ENCODE measurements at regions not wholly inside any gene's neighbourhood (a gene's known extent, or its start where the extent isn't known, plus 50 kb on each side); places are given as distances from the start of the nearest gene placed in this dataset.

DNA sequence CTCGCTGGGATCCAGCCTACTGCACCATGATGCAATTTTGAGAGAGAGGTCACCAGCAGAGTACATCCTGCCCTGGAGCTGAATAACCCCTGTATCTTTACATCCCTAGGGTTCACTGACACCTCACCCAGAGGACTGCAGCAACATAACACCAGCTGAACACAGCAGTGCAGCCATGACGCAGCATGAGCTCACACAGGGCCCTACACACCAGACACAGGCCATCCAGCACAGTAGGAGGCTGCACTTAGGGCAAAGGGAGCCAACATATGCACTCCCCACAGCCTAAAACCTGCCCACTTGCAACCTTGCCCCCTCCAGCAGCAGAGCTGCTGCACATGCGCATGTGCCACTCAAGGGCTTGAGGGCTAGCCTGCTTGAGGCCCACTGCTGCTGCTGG is 157.3 kb upstream of the SMARCA2 start:
- Mint-ChIP-seq H3K4me3 (ENCODE audit: unreplicated experiment) (no peak overlapping the region), H3K9me3 (ENCODE audit: low read depth) (peaks cover 17% of the 10 kb centered on the region), H3K36me3 (ENCODE audit: low read depth) (peaks cover 2% of the 10 kb centered on the region), H3K4me1 (ENCODE audit: low read depth) (no peaks in the 10 kb centered on the region), H3K27me3 (ENCODE audit: low read depth) (peaks cover 3% of the 10 kb centered on the region), H3K27ac (ENCODE audit: unreplicated experiment) (no peak overlapping the region)
- TF ChIP-seq, protein P1, sequence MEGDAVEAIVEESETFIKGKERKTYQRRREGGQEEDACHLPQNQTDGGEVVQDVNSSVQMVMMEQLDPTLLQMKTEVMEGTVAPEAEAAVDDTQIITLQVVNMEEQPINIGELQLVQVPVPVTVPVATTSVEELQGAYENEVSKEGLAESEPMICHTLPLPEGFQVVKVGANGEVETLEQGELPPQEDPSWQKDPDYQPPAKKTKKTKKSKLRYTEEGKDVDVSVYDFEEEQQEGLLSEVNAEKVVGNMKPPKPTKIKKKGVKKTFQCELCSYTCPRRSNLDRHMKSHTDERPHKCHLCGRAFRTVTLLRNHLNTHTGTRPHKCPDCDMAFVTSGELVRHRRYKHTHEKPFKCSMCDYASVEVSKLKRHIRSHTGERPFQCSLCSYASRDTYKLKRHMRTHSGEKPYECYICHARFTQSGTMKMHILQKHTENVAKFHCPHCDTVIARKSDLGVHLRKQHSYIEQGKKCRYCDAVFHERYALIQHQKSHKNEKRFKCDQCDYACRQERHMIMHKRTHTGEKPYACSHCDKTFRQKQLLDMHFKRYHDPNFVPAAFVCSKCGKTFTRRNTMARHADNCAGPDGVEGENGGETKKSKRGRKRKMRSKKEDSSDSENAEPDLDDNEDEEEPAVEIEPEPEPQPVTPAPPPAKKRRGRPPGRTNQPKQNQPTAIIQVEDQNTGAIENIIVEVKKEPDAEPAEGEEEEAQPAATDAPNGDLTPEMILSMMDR (IDR thresholded peaks at IDR 0.05), result no peak
- no peak for DNase-seq (ENCODE audit: low spot score)

DNA sequence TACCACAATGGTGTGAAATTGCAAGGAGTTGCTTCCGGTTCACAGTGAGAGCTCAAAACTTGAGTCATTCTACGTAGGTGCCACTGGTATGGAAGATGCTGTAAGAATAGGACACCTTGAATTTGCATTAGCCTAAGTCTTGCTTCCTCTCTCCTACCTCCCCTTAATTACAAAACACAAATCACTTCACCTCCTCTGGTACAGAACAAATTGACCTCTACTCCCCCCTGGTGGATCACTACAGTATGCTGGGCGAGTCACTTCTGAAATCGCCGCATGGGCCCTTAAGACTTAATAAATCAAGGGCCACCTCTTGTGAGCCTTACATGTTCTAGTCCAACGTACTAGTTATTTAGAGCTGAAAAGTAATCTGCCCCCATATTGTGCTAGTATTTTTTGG is 145.3 kb upstream of the SMARCA2 start:
- no peak overlapping the region for H3K4me3 Mint-ChIP-seq (ENCODE audit: unreplicated experiment)
- no peaks in the 10 kb centered on the region for H3K9me3 Mint-ChIP-seq (ENCODE audit: low read depth)
- peaks cover 5% of the 10 kb centered on the region for H3K27me3 Mint-ChIP-seq (ENCODE audit: low read depth)
- no peaks in the 10 kb centered on the region for H3K36me3 Mint-ChIP-seq (ENCODE audit: low read depth)
- no peaks in the 10 kb centered on the region for H3K4me1 Mint-ChIP-seq (ENCODE audit: low read depth)
- no peak overlapping the region for H3K27ac Mint-ChIP-seq (ENCODE audit: unreplicated experiment)
- DNase-seq (ENCODE audit: low spot score), result no peak
- TF ChIP-seq, protein P1 (IDR thresholded peaks at IDR 0.05), result peak; percentile 60

DNA sequence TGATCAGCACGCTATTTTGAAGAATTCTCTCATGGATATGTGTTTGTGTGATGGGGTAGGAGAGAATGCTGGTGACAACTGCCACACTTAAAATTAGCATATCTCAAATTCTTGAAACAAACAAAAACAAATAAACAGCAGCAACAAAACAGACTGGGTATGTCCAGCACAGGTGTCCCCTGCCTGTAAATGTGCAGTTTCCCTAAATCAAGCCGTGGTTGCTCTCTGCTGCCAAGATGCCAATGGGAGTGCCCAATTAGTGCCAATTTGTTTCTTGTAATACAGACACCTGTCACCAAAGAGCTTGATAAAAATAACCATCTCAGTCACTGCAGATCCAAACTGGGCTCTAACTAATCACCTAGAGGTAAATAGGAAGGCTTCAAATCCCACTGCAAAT is 144.2 kb upstream of the SMARCA2 start:
- Mint-ChIP-seq H3K27me3 (ENCODE audit: low read depth) (peaks cover 7% of the 10 kb centered on the region), H3K9me3 (ENCODE audit: low read depth) (no peaks in the 10 kb centered on the region), H3K27ac (ENCODE audit: unreplicated experiment) (no peak overlapping the region), H3K36me3 (ENCODE audit: low read depth) (no peaks in the 10 kb centered on the region), H3K4me3 (ENCODE audit: unreplicated experiment) (no peak overlapping the region), H3K4me1 (ENCODE audit: low read depth) (no peaks in the 10 kb centered on the region)
- TF ChIP-seq, protein P1 (IDR thresholded peaks at IDR 0.05), result no peak
- DNase-seq (ENCODE audit: low spot score), result no peak

DNA sequence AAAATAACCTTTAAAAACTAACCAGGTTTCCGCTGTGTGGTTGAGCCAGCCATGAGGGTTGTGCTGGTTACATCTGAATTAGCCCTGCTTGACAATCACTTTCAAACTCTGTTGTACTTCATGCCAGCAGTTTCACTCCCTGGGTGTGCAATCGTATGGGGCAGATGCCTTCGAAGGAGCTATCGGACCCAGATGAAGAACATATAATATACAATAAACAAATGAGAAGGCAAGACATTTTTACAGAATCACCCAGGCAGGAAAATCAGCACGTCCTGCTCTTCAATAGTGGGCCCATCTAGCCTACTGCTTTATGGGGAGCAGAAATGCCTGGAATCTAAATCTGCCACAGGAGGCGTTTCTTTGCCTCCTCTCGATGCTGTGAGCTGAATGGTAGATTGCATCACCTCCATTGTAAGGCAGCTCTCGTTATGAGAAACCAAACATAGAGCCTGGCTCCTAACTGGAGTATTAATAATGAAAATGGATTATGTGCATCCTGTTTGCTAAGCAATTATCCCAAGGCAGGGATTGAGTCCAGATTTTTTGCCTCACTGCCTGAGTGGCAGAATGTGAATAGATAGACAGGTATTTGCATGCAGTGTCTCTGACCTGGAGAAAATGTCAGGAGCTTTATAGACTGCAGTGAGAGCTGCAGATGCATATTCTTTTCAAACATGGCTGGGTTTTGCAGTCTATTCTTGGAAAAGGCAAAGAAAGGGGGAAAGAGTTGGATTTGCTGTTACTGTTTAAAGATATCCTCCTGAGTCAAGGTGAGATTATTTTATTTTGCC is 143.3 kb upstream of the SMARCA2 start:
- H3K27me3 Mint-ChIP-seq (ENCODE audit: low read depth), result peaks cover 7% of the 10 kb centered on the region
- H3K9me3 Mint-ChIP-seq (ENCODE audit: low read depth), result no peaks in the 10 kb centered on the region
- no peak overlapping the region for H3K27ac Mint-ChIP-seq (ENCODE audit: unreplicated experiment)
- DNase-seq (ENCODE audit: low spot score), result no peak
- H3K4me3 Mint-ChIP-seq (ENCODE audit: unreplicated experiment), result no peak overlapping the region
- no peaks in the 10 kb centered on the region for H3K4me1 Mint-ChIP-seq (ENCODE audit: low read depth)
- TF ChIP-seq, protein P1 (IDR thresholded peaks at IDR 0.05), result no peak
- H3K36me3 Mint-ChIP-seq (ENCODE audit: low read depth), result no peaks in the 10 kb centered on the region

GRCh38 chr9:1875251-1875851 is 139.8 kb upstream of the SMARCA2 start:
- Mint-ChIP-seq H3K9me3 (ENCODE audit: low read depth) (no peaks in the 10 kb centered on the region), H3K4me3 (ENCODE audit: unreplicated experiment) (no peak overlapping the region), H3K27ac (ENCODE audit: unreplicated experiment) (no peak overlapping the region), H3K4me1 (ENCODE audit: low read depth) (no peaks in the 10 kb centered on the region), H3K36me3 (ENCODE audit: low read depth) (no peaks in the 10 kb centered on the region), H3K27me3 (ENCODE audit: low read depth) (peaks cover 5% of the 10 kb centered on the region)
- TF ChIP-seq, protein P1 (IDR thresholded peaks at IDR 0.05), result no peak
- no peak for DNase-seq (ENCODE audit: low spot score)
